H9 (cell line): ENCODE measurements at regions not wholly inside any gene's neighbourhood (a gene's known extent, or its start where the extent isn't known, plus 50 kb on each side); places are given as distances from the start of the nearest gene placed in this dataset.

Experiments used
- DNase-seq: peaks from one replicate; pipeline ENCODE4 v3.0.0-alpha.2; 2017
- H2AFZ ChIP-seq: one replicate; pipeline ENCODE4 v1.6.1; 2013; ENCODE audit warnings: mild to moderate bottlenecking, low read length, control low read depth, moderate library complexity
- H2AK5ac ChIP-seq: 2 replicates; pipeline ENCODE4 v1.6.1; 2013; ENCODE audit warnings: low read length, control low read depth, mixed read lengths; ENCODE audit not compliant: insufficient read length
- H2BK120ac ChIP-seq: one replicate; pipeline ENCODE4 v1.6.1; 2013; ENCODE audit warnings: low read depth, mild to moderate bottlenecking, low read length, control low read depth, inconsistent platforms; ENCODE audit not compliant: poor library complexity, severe bottlenecking
- H2BK12ac ChIP-seq: 2 replicates; pipeline ENCODE4 v1.6.1; 2013; ENCODE audit warnings: low read length, control low read depth, mixed read lengths, low read depth; ENCODE audit not compliant: insufficient read length
- H2BK15ac ChIP-seq: 2 replicates; pipeline ENCODE4 v1.6.1; 2013; ENCODE audit warnings: low read depth, low read length, control low read depth
- H2BK20ac ChIP-seq: one replicate; pipeline ENCODE4 v1.6.1; 2013; ENCODE audit warnings: low read depth, mild to moderate bottlenecking, low read length, control low read depth, inconsistent platforms; ENCODE audit not compliant: poor library complexity, severe bottlenecking
- H2BK5ac ChIP-seq: 2 replicates; pipeline ENCODE4 v1.6.1; 2013; ENCODE audit warnings: low read length, control low read depth, mixed read lengths; ENCODE audit not compliant: insufficient read length
- H3K14ac ChIP-seq: 2 replicates; pipeline ENCODE4 v1.6.1; 2013; ENCODE audit warnings: low read length, control low read depth; ENCODE audit not compliant: insufficient read depth
- H3K18ac ChIP-seq: 2 replicates; pipeline ENCODE4 v1.6.1; 2013; ENCODE audit warnings: low read depth, mild to moderate bottlenecking, mixed read lengths, low read length, control low read depth; ENCODE audit not compliant: insufficient read length
- H3K23ac ChIP-seq: 2 replicates; pipeline ENCODE4 v1.6.1; 2013; ENCODE audit warnings: low read length, control low read depth, mixed read lengths, low read depth; ENCODE audit not compliant: insufficient read length
- H3K23me2 ChIP-seq: 2 replicates; pipeline ENCODE4 v1.6.1; 2013; ENCODE audit warnings: low read depth, mild to moderate bottlenecking, mixed read lengths, low read length, control low read depth; ENCODE audit not compliant: insufficient read length, poor library complexity, severe bottlenecking
- H3K27ac ChIP-seq: 2 replicates; pipeline ENCODE4 v1.5.1; 2013; ENCODE audit warnings: low read length, control low read depth, mixed read lengths, low read depth; ENCODE audit not compliant: insufficient read length
- H3K27me3 ChIP-seq: 2 replicates; pipeline ENCODE4 v1.6.1; 2013; ENCODE audit warnings: low read length, control low read depth, inconsistent platforms; ENCODE audit not compliant: insufficient read depth
- H3K4ac ChIP-seq: 2 replicates; pipeline ENCODE4 v1.6.1; 2013; ENCODE audit warnings: low read depth, mild to moderate bottlenecking, control low read depth, inconsistent platforms, low read length, moderate library complexity
- H3K4me1 ChIP-seq: 2 replicates; pipeline ENCODE4 v1.6.1; 2013; ENCODE audit warnings: low read length, control low read depth, inconsistent platforms; ENCODE audit not compliant: insufficient read depth
- H3K4me2 ChIP-seq: 2 replicates; pipeline ENCODE4 v1.6.1; 2013; ENCODE audit warnings: low read length, control low read depth, mixed read lengths; ENCODE audit not compliant: insufficient read length, insufficient read depth
- H3K56ac ChIP-seq: 2 replicates; pipeline ENCODE4 v1.6.1; 2013; ENCODE audit warnings: low read depth, mild to moderate bottlenecking, mixed read lengths, low read length, control low read depth; ENCODE audit not compliant: insufficient read length
- H3K79me1 ChIP-seq: 2 replicates; pipeline ENCODE4 v1.6.1; 2013; ENCODE audit warnings: low read depth, mild to moderate bottlenecking, moderate library complexity, low read length, control low read depth, inconsistent platforms; ENCODE audit not compliant: insufficient read depth, poor library complexity, severe bottlenecking
- H3K79me2 ChIP-seq: 2 replicates; pipeline ENCODE4 v1.6.1; 2013; ENCODE audit warnings: low read length, control low read depth, inconsistent platforms; ENCODE audit not compliant: insufficient read depth
- H3K9ac ChIP-seq: 2 replicates; pipeline ENCODE4 v1.6.1; 2013; ENCODE audit warnings: low read length, control low read depth, mixed read lengths; ENCODE audit not compliant: insufficient read length; ENCODE audit errors: extremely low read depth
- H3K9me3 ChIP-seq: one replicate; pipeline ENCODE4 v1.6.1; 2013; ENCODE audit warnings: low read depth, low read length, inconsistent platforms; ENCODE audit not compliant: control insufficient read depth
- H3T11ph ChIP-seq: one replicate; pipeline ENCODE4 v1.6.1; 2013; ENCODE audit warnings: mild to moderate bottlenecking, low read length, control low read depth, inconsistent platforms
- H4K20me1 ChIP-seq: one replicate; pipeline ENCODE4 v1.6.1; 2013; ENCODE audit not compliant: control insufficient read depth, insufficient read length, insufficient read depth
- H4K5ac ChIP-seq: 2 replicates; pipeline ENCODE4 v1.6.1; 2013; ENCODE audit warnings: low read depth, mild to moderate bottlenecking, mixed read lengths, low read length, control low read depth; ENCODE audit not compliant: insufficient read length
- H4K8ac ChIP-seq: replicated peaks from 2 replicates; pipeline ENCODE4 v1.6.1; 2013; ENCODE audit warnings: low read length, control low read depth, mixed read lengths, low read depth; ENCODE audit not compliant: insufficient read length
- H4K91ac ChIP-seq: 2 replicates; pipeline ENCODE4 v1.6.1; 2013; ENCODE audit warnings: low read depth, mild to moderate bottlenecking, moderate library complexity, mixed read lengths, low read length, control low read depth; ENCODE audit not compliant: insufficient read length
- H3K27ac Mint-ChIP-seq, 3 experiments: 2 replicates in 2 of 3; 3 replicates in 1 of 3; pipeline ENCODE4 v1.8.0; 2020 to 2021; ENCODE audit warnings: mixed read lengths in 3 of 3, mild to moderate bottlenecking in 1 of 3, moderate library complexity in 1 of 3
- H3K27me3 Mint-ChIP-seq: 2 replicates; pipeline ENCODE4 v1.8.0; 2021; ENCODE audit warnings: low read depth, mild to moderate bottlenecking, moderate library complexity, mixed read lengths
- H3K36me3 Mint-ChIP-seq, 3 experiments: 2 replicates in 2 of 3; 3 replicates in 1 of 3; pipeline ENCODE4 v1.8.0; 2020 to 2021; ENCODE audit warnings: low read depth in 3 of 3, mixed read lengths in 3 of 3; ENCODE audit not compliant: insufficient read depth in 1 of 3
- H3K4me1 Mint-ChIP-seq, 2 experiments: 2 replicates each; pipeline ENCODE4 v1.8.0; 2020; ENCODE audit warnings: mixed read lengths in 2 of 2
- H3K4me3 Mint-ChIP-seq, 2 experiments: 2 replicates in 1 of 2; 3 replicates in 1 of 2; pipeline ENCODE4 v1.8.0; 2020 to 2021; ENCODE audit warnings: mild to moderate bottlenecking in 2 of 2, mixed read lengths in 2 of 2, moderate library complexity in 1 of 2
- H3K9me3 Mint-ChIP-seq, 2 experiments: 2 replicates in 1 of 2; 3 replicates in 1 of 2; pipeline ENCODE4 v1.8.0; 2020; ENCODE audit warnings: mild to moderate bottlenecking in 2 of 2, mixed read lengths in 2 of 2, moderate library complexity in 1 of 2
- WGBS: extraction: QIAGEN DNeasy Blood & Tissue Kit; methylation state at CpG from one replicate; pipeline ENCODE4 v1.1.7; 2013; ENCODE audit warnings: missing lambda C conversion rate, low lambda C conversion rate, mixed read lengths; ENCODE audit not compliant: insufficient read length; ENCODE audit errors: extremely low coverage; 5-methylcytosine and 5-hydroxymethylcytosine counted together
- TF ChIP-seq, protein P1 (sequence below): fragments of 200-600 bp; sonication (generic); conservative IDR thresholded peaks from 3 replicates; pipeline ENCODE4 v1.8.0; 2021; ENCODE audit warnings: antibody characterized with exemption, mild to moderate bottlenecking

DNA sequence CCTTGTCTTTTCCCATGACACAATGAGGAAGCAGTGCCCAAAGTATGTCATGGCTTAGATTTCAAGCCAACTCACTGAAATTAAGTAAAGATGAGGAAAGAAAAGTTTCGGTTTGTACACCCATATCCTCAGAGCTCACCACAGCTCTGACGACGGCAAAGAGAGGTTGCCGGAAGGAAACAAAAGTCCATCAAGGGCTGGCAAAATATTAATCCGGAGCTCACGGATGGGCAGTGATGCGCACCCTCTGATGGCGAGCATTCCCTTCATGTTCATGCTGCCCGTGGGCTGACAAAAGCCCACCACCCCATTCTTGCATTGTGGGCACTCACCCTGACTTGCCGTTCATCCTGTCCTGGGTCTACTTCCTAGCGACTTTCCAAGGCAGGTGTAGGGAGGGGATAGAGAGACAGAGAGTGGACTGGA lies 103.1 kb downstream of the SOX9 start:
- Histone ChIP-seq H3K23ac (no peak overlapping the region), H2BK20ac (no peak overlapping the region), H3K4me2 (no peak overlapping the region), H3K56ac (no peak overlapping the region), H2AFZ (no peak overlapping the region), H3K27ac (no peak overlapping the region), H3K79me1 (no peaks in the 10 kb centered on the region), H2BK15ac (no peak overlapping the region), H2AK5ac (no peak overlapping the region), H3K4ac (no peak overlapping the region), H3K18ac (no peak overlapping the region), H4K8ac (no peak overlapping the region), H4K5ac (no peak overlapping the region), H2BK12ac (no peak overlapping the region), H2BK120ac (no peak overlapping the region), H3K27me3 (peaks cover 24% of the 10 kb centered on the region; the same call in 1 of the 2 replicates), H3K14ac (no peak overlapping the region), H4K20me1 (no peaks in the 10 kb centered on the region), H3K4me1 (peaks cover 10% of the 10 kb centered on the region), H3K9me3 (no peaks in the 10 kb centered on the region), H3K9ac (no peak overlapping the region), H3K23me2 (peaks cover 8% of the 10 kb centered on the region), H2BK5ac (no peak overlapping the region), H3K79me2 (no peaks in the 10 kb centered on the region), H4K91ac (no peak overlapping the region), H3T11ph (no peak overlapping the region)
- Mint-ChIP-seq H3K9me3 (peaks cover 0 to 5% of the 10 kb centered on the region in 2 experiments; a peak in 2 of 5 replicates), H3K4me1 (peaks cover 42 to 43% of the 10 kb centered on the region in 2 experiments), H3K4me3 (no peak overlapping the region), H3K27me3 (peaks cover 66% of the 10 kb centered on the region), H3K27ac (no peak overlapping the region), H3K36me3 (no peaks in the 10 kb centered on the region)
- TF ChIP-seq, protein P1, sequence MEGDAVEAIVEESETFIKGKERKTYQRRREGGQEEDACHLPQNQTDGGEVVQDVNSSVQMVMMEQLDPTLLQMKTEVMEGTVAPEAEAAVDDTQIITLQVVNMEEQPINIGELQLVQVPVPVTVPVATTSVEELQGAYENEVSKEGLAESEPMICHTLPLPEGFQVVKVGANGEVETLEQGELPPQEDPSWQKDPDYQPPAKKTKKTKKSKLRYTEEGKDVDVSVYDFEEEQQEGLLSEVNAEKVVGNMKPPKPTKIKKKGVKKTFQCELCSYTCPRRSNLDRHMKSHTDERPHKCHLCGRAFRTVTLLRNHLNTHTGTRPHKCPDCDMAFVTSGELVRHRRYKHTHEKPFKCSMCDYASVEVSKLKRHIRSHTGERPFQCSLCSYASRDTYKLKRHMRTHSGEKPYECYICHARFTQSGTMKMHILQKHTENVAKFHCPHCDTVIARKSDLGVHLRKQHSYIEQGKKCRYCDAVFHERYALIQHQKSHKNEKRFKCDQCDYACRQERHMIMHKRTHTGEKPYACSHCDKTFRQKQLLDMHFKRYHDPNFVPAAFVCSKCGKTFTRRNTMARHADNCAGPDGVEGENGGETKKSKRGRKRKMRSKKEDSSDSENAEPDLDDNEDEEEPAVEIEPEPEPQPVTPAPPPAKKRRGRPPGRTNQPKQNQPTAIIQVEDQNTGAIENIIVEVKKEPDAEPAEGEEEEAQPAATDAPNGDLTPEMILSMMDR = no peak
- no peak for DNase-seq
- WGBS = no CpG with 5 or more reads among the region's 11 CpGs
